NCI-H2029 treated with DMSO at 0.1 percent for 48 hours (cell line): ENCODE measurements at regions not wholly inside any gene's neighbourhood (a gene's known extent, or its start where the extent isn't known, plus 50 kb on each side); places are given as distances from the start of the nearest gene placed in this dataset.

Experiments used
- DNase-seq: peaks from one replicate; lab custom pipeline; 2025; lab: John Stamatoyannopoulos, UW

GRCh38 chr18:27695052-27695451 lies 481.9 kb downstream of the CDH2 start:
- DNase-seq: no peak

GRCh38 chr18:27688581-27688980 lies 488.3 kb downstream of the CDH2 start:
- no peak for DNase-seq

GRCh38 chr18:27687351-27687979 lies 489.5 kb downstream of the CDH2 start:
- DNase-seq: no peak

GRCh38 chr18:27685807-27686412 lies 491.0 kb downstream of the CDH2 start:
- DNase-seq: no peak

- no peak for DNase-seq
These were observed 491.8 kb downstream of the CDH2 start for GRCh38 chr18:27685091-27685490.

- DNase-seq: no peak
These were observed 489.3 kb upstream of the CHST9 start for GRCh38 chr18:27674411-27674810.

- no peak for DNase-seq
These were observed 488.8 kb upstream of the CHST9 start for GRCh38 chr18:27673861-27674260.

- no peak for DNase-seq
These were observed 483.1 kb upstream of the CHST9 start for GRCh38 chr18:27668158-27668557.

- no peak for DNase-seq
These were observed 482.0 kb upstream of the CHST9 start for GRCh38 chr18:27667064-27667463.

GRCh38 chr18:27666016-27666415 lies 480.9 kb upstream of the CHST9 start:
- DNase-seq: no peak

GRCh38 chr18:27665264-27665799 lies 480.2 kb upstream of the CHST9 start:
- DNase-seq: no peak

- no peak for DNase-seq
These were observed 477.8 kb upstream of the CHST9 start for GRCh38 chr18:27662949-27663348.

GRCh38 chr18:27662537-27662936 lies 477.4 kb upstream of the CHST9 start:
- DNase-seq: no peak

GRCh38 chr18:27661320-27662018 lies 476.4 kb upstream of the CHST9 start:
- peak; percentile 19 for DNase-seq

GRCh38 chr18:27656905-27657304 lies 471.8 kb upstream of the CHST9 start:
- no peak for DNase-seq

GRCh38 chr18:27656167-27656778 lies 471.2 kb upstream of the CHST9 start:
- DNase-seq: no peak

- no peak for DNase-seq
These were observed 468.1 kb upstream of the CHST9 start for GRCh38 chr18:27653247-27653646.

GRCh38 chr18:27652480-27653121 lies 467.5 kb upstream of the CHST9 start:
- DNase-seq: no peak

GRCh38 chr18:27649621-27650020 lies 464.5 kb upstream of the CHST9 start:
- DNase-seq: no peak

- no peak for DNase-seq
These were observed 460.8 kb upstream of the CHST9 start for GRCh38 chr18:27645929-27646328.

GRCh38 chr18:27636576-27637085 lies 451.5 kb upstream of the CHST9 start:
- DNase-seq: no peak

- no peak for DNase-seq
These were observed 447.6 kb upstream of the CHST9 start for GRCh38 chr18:27632706-27633105.
